C4-2B (cell line): ENCODE measurements at regions not wholly inside any gene's neighbourhood (a gene's known extent, or its start where the extent isn't known, plus 50 kb on each side); places are given as distances from the start of the nearest gene placed in this dataset.

Experiments used
- CTCF ChIP-seq: fragments of 450-650 bp; conservative IDR thresholded peaks from 2 replicates; pipeline ENCODE4 v1.5.1; 2017; ENCODE audit warnings: mild to moderate bottlenecking
- ZFX ChIP-seq: fragments of 450-650 bp; IDR thresholded peaks from 2 replicates; pipeline ENCODE4 v1.6.1; 2017

- TF ChIP-seq CTCF = no peak
- no peak for TF ChIP-seq ZFX
These were observed 568.8 kb downstream of the TLR4 start for GRCh38 chr9:118273048-118273447.
